22Rv1 (cell line): ENCODE measurements at regions not wholly inside any gene's neighbourhood (a gene's known extent, or its start where the extent isn't known, plus 50 kb on each side); places are given as distances from the start of the nearest gene placed in this dataset.

ENCODE experiments used
- ZFX ChIP-seq: fragments of 450-650 bp; IDR thresholded peaks from 2 replicates; pipeline ENCODE4 v1.6.1; 2017; ENCODE audit warnings: antibody characterized with exemption, borderline replicate concordance
- TF ChIP-seq, protein P1 (sequence below): fragments of 450-650 bp; IDR thresholded peaks from 2 replicates; pipeline ENCODE4 v1.5.1; 2017; ENCODE audit warnings: mild to moderate bottlenecking

DNA sequence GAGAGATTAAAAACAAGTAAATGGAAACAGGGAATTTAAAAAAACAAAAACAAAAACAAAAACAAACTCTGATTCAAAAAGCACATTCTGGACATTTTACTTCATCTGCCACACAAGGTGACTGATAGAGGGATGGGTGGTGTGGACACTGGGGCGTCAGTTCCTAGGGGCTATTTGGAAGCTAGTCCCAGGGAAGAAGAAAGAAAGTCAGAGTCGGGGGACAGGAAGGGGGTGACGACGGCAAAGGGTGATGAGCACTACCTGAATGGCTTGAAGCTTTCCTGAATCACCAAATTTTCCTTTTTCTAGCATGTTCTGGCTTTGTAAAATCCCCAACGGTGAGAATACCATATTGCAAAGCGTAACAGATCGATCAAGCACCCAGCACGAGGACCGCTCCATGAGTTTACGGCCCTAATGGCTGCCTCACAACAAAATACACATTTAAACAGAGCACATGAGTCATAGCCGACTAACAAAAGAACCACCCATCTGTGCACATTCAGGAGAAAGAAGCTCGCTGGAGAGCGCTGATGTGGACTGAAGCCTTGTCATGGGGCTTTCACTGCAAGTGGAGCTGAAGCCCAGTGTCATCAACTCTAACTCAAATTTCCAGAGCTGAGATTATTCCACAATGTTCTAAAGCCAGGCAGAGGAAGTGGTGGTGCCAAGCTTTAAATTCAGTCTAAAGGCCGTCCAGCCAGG, 178.9 kb downstream of the LNPK start:
- TF ChIP-seq, protein P1, sequence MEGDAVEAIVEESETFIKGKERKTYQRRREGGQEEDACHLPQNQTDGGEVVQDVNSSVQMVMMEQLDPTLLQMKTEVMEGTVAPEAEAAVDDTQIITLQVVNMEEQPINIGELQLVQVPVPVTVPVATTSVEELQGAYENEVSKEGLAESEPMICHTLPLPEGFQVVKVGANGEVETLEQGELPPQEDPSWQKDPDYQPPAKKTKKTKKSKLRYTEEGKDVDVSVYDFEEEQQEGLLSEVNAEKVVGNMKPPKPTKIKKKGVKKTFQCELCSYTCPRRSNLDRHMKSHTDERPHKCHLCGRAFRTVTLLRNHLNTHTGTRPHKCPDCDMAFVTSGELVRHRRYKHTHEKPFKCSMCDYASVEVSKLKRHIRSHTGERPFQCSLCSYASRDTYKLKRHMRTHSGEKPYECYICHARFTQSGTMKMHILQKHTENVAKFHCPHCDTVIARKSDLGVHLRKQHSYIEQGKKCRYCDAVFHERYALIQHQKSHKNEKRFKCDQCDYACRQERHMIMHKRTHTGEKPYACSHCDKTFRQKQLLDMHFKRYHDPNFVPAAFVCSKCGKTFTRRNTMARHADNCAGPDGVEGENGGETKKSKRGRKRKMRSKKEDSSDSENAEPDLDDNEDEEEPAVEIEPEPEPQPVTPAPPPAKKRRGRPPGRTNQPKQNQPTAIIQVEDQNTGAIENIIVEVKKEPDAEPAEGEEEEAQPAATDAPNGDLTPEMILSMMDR, result no peak
- TF ChIP-seq ZFX, result no peak
